Neuronal stem cell (in vitro differentiated cells): ENCODE measurements at regions not wholly inside any gene's neighbourhood (a gene's known extent, or its start where the extent isn't known, plus 50 kb on each side); places are given as distances from the start of the nearest gene placed in this dataset.

Source experiments
- DNase-seq: peaks from one replicate; pipeline ENCODE4 v3.0.0-alpha.2; 2013; ENCODE audit warnings: low spot score
- H2AFZ ChIP-seq: one replicate; pipeline ENCODE4 v1.6.1; 2013; ENCODE audit warnings: mild to moderate bottlenecking, low read length, inconsistent platforms
- H2AK5ac ChIP-seq: 2 replicates; pipeline ENCODE4 v1.6.1; 2013; ENCODE audit warnings: low read depth, mild to moderate bottlenecking, inconsistent platforms, low read length, moderate library complexity, mixed read lengths
- H2BK120ac ChIP-seq: 2 replicates; pipeline ENCODE4 v1.6.1; 2013; ENCODE audit warnings: low read depth, mild to moderate bottlenecking, inconsistent platforms, low read length, moderate library complexity, mixed read lengths
- H2BK12ac ChIP-seq: one replicate; pipeline ENCODE4 v1.6.1; 2013; ENCODE audit warnings: low read length, inconsistent platforms
- H2BK15ac ChIP-seq: 2 replicates; pipeline ENCODE4 v1.6.1; 2013; ENCODE audit warnings: mild to moderate bottlenecking, low read length, inconsistent platforms, mixed read lengths
- H2BK5ac ChIP-seq: one replicate; pipeline ENCODE4 v1.6.1; 2013; ENCODE audit warnings: inconsistent platforms, mild to moderate bottlenecking, low read length, moderate library complexity
- H3K14ac ChIP-seq: one replicate; pipeline ENCODE4 v1.6.1; 2013; ENCODE audit warnings: low read length, inconsistent platforms
- H3K18ac ChIP-seq: 2 replicates; pipeline ENCODE4 v1.6.1; 2013; ENCODE audit warnings: low read length, inconsistent platforms
- H3K23ac ChIP-seq: 2 replicates; pipeline ENCODE4 v1.6.1; 2013; ENCODE audit warnings: low read depth, mild to moderate bottlenecking, mixed read lengths, low read length, inconsistent platforms; ENCODE audit not compliant: poor library complexity
- H3K27ac ChIP-seq: replicated peaks from 3 replicates; pipeline ENCODE4 v1.5.1; 2013; ENCODE audit warnings: low read length, inconsistent platforms
- H3K27me3 ChIP-seq, 3 experiments: 2 replicates each; pipeline ENCODE4 v1.6.1; 2013; ENCODE audit warnings: low read length in 3 of 3, mild to moderate bottlenecking in 2 of 3, inconsistent platforms in 1 of 3, low read depth in 1 of 3, mixed read lengths in 1 of 3, moderate library complexity in 1 of 3; ENCODE audit not compliant: control insufficient read depth in 3 of 3, insufficient read depth in 3 of 3
- H3K36me3 ChIP-seq, 2 donors: replicated peaks in 1 of 2; 2 replicates each; pipeline ENCODE4 v1.6.1; 2013; ENCODE audit warnings: low read length in 2 of 2; ENCODE audit not compliant: control insufficient read depth in 2 of 2, insufficient read depth in 2 of 2
- H3K4ac ChIP-seq: 2 replicates; pipeline ENCODE4 v1.6.1; 2013; ENCODE audit warnings: inconsistent platforms, mild to moderate bottlenecking, low read length, moderate library complexity
- H3K4me1 ChIP-seq, 2 donors: 1 replicate in 1 of 2; 2 replicates in 1 of 2; pipeline ENCODE4 v1.6.1; 2013; ENCODE audit warnings: low read length in 2 of 2, low read depth in 1 of 2; ENCODE audit not compliant: control insufficient read depth in 2 of 2, insufficient read depth in 1 of 2
- H3K4me2 ChIP-seq: one replicate; pipeline ENCODE4 v1.6.1; 2013; ENCODE audit warnings: mild to moderate bottlenecking, low read length, inconsistent platforms; ENCODE audit not compliant: insufficient read depth, poor library complexity, severe bottlenecking
- H3K4me3 ChIP-seq, 2 donors: 2 replicates each; pipeline ENCODE4 v1.5.1; 2013; ENCODE audit warnings: low read length in 2 of 2, mild to moderate bottlenecking in 2 of 2, inconsistent platforms in 1 of 2, moderate library complexity in 1 of 2
- H3K79me1 ChIP-seq: one replicate; pipeline ENCODE4 v1.6.1; 2013; ENCODE audit warnings: low read depth, mild to moderate bottlenecking, inconsistent platforms, low read length, moderate library complexity
- H3K9ac ChIP-seq: one replicate; pipeline ENCODE4 v1.6.1; 2013; ENCODE audit warnings: mild to moderate bottlenecking, low read depth, low read length, inconsistent platforms; ENCODE audit not compliant: poor library complexity
- H3K9me3 ChIP-seq, 2 donors: replicated peaks in 1 of 2; 2 replicates each; pipeline versions ENCODE3 to v1.6.1; 2013; ENCODE audit warnings: low read length in 2 of 2, mild to moderate bottlenecking in 2 of 2, inconsistent platforms in 1 of 2, low read depth in 1 of 2, mixed read lengths in 1 of 2, moderate library complexity in 1 of 2; ENCODE audit not compliant: control insufficient read depth in 2 of 2, insufficient read depth in 1 of 2
- H4K8ac ChIP-seq: one replicate; pipeline ENCODE4 v1.6.1; 2013; ENCODE audit warnings: low read depth, mild to moderate bottlenecking, inconsistent platforms, low read length, moderate library complexity
- H4K91ac ChIP-seq: one replicate; pipeline ENCODE4 v1.6.1; 2013; ENCODE audit warnings: low read length, low read depth, mild to moderate bottlenecking, inconsistent platforms; ENCODE audit not compliant: poor library complexity
- WGBS, 2 donors: extraction: QIAGEN DNeasy Blood & Tissue Kit; methylation state at CpG; one replicate each; pipeline ENCODE4 v1.1.7; 2013; ENCODE audit warnings: missing lambda C conversion rate in 2 of 2, mixed read lengths in 1 of 2; ENCODE audit not compliant: insufficient read length in 2 of 2, insufficient replicate concordance in 1 of 2; ENCODE audit errors: extremely low coverage in 2 of 2; 5-methylcytosine and 5-hydroxymethylcytosine counted together

DNA sequence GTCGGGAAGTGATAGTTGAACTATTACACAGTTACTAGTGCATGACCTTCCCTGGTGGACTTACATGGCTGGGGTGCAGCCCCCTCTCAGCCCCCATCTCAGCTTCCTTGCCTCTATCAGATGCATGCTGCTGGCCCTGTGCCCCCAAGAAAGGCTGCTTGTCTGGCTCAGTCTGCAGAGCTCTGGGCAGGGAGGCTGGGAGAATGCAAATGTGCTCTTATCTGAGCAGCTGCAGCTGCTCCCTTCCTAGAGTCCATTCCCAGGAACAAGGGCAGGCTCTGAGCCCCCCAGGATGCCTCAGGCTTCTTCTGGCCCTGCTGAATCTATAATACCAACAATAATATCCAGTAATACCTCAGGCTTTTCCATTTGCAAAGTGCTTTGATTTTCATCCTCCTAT, 218.1 kb upstream of the SRRM4 start:
- H2BK120ac ChIP-seq: no peak overlapping the region

DNA sequence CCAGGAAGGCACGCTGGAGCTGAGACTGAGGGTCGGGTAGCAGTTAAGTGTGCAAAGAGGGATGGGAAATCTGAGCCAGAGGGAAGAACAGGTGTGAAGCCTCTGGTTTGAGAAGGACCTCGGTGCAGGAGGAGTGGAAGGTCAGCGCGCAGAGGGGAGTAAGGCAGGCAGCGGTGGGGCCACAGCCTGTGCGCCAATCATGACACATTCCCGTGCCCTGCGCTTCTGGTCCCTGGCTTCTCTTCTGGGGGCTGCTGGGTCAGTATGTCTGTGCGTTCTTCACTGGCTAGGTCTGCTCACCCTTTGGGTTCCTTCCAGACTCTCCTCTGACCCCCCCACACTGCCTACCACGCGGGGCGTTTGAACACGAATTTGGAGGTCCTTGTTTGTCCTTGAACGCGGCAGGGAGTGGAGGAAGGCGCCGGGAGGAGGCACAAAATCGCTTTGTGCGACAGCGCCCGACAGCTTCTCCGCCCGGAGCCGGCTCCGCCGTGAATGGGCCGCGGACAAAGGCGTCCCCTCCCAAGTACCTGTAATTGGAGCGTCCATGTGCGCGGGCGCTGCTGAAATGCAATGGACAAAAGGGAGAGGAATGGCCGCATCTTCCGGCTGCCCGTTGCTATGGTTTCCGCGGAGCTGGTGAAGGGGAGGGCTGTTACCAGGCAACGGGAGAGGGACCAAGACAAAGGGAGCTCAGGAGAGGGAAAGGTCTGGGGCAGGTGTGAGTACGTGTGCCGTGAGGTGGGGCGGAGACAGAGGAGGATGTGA, 207.2 kb upstream of the SRRM4 start:
- Histone ChIP-seq H3K4me3 (peak overlapping the region; percentile 31 to 53), H3K9me3 (no peaks in the 10 kb centered on the region), H3K36me3 (no peaks in the 10 kb centered on the region), H2BK5ac (peak overlapping the region; percentile 43), H3K4me1 (peaks cover 6 to 12% of the 10 kb centered on the region in 2 donors), H2BK12ac (peak overlapping the region; percentile 79), H3K79me1 (no peaks in the 10 kb centered on the region), H3K23ac (no peak overlapping the region), H3K27ac (peak overlapping the region; percentile 83), H3K18ac (peak overlapping the region; percentile 95), H3K14ac (no peak overlapping the region), H4K91ac (peak overlapping the region; percentile 18), H3K4ac (no peak overlapping the region), H3K27me3 (no peaks in the 10 kb centered on the region), H3K4me2 (peak overlapping the region; percentile 46), H3K9ac (no peak overlapping the region), H2AFZ (peak overlapping the region; percentile 92), H2BK15ac (peak overlapping the region; percentile 27), H2BK120ac (peak overlapping the region; percentile 38), H4K8ac (peak overlapping the region; percentile 45), H2AK5ac (peak overlapping the region; percentile 57)
- WGBS, 2 donors: no CpG with 5 or more reads among the region's 43 CpGs
- DNase-seq: peak; percentile 94

More for the DNA sequence above, 218.1 kb upstream of the SRRM4 start:
- H2BK5ac ChIP-seq: no peak overlapping the region
- no peaks in the 10 kb centered on the region for H3K27me3 ChIP-seq
- H3K4me3 ChIP-seq: no peak overlapping the region
- no peaks in the 10 kb centered on the region for H3K79me1 ChIP-seq
- H3K23ac ChIP-seq: peak overlapping the region; percentile 39
- H3K14ac ChIP-seq: no peak overlapping the region
- DNase-seq: no peak
- H2AFZ ChIP-seq: no peak overlapping the region
- H3K4me1 ChIP-seq: no peaks in the 10 kb centered on the region
- no peak overlapping the region for H3K27ac ChIP-seq
- no peak overlapping the region for H4K91ac ChIP-seq
- no peaks in the 10 kb centered on the region for H3K9me3 ChIP-seq
- no peaks in the 10 kb centered on the region for H3K36me3 ChIP-seq
- no peak overlapping the region for H2BK12ac ChIP-seq
- H3K18ac ChIP-seq: no peak overlapping the region
- H3K4ac ChIP-seq: no peak overlapping the region
- H2BK15ac ChIP-seq: no peak overlapping the region
- whole genome bisulfite sequencing, 2 donors: no CpG with 5 or more reads among the region's 1 CpG
- H2AK5ac ChIP-seq: no peak overlapping the region
- H3K9ac ChIP-seq: no peak overlapping the region
- H3K4me2 ChIP-seq: no peak overlapping the region
- H4K8ac ChIP-seq: no peak overlapping the region

DNA sequence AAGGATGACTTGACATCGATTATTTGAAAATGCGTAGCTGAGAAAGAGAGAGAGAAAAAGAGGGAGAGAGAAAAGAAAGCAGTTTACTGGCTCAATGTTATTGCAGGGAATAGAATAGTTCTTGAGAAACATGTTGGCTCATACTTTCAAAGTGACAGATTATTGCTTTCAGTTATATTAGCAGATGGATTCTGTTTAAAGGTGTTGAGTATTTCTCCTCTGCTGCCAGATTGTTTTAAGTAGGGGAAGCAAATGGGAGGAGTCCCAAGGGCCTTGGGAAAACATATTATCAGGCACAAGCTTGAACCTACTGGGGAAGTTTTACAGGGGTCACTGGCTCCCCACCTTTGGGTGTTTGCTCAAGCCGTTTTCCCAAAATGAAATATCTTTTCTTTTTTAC, 203.8 kb upstream of the SRRM4 start:
- Histone ChIP-seq H3K27me3 (no peaks in the 10 kb centered on the region), H3K9me3 (no peaks in the 10 kb centered on the region), H3K14ac (no peak overlapping the region), H4K91ac (no peak overlapping the region), H3K4me1 (peaks cover 6 to 12% of the 10 kb centered on the region in 2 donors), H2AK5ac (no peak overlapping the region), H2BK12ac (no peak overlapping the region), H3K4me3 (no peak overlapping the region), H4K8ac (no peak overlapping the region), H3K27ac (no peak overlapping the region), H2BK5ac (no peak overlapping the region), H3K23ac (no peak overlapping the region), H2AFZ (no peak overlapping the region), H3K4ac (no peak overlapping the region), H3K18ac (no peak overlapping the region), H3K79me1 (no peaks in the 10 kb centered on the region), H2BK120ac (no peak overlapping the region), H3K9ac (no peak overlapping the region), H2BK15ac (no peak overlapping the region), H3K4me2 (no peak overlapping the region), H3K36me3 (no peaks in the 10 kb centered on the region)
- WGBS, 2 donors: no CpG with 5 or more reads among the region's 3 CpGs
- DNase-seq: no peak

DNA sequence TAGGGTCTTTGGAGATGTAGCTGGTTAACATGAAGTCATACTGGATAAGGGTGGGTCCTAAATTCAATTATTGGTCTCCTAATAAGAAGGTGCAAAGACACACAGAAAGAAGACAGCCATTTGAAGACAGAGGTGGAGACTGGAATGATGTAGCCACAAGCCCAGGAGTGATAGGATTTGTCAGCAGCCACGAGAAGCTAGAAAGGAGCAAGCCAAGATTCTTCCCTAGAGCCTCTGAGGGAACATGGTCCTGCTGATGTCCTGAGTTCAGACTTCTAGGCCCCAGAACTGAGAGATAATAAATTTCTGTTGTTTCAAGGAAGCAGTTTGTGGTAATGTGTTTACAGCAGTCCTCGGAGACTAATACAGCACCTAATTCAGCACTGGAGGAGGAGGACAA, 203.3 kb upstream of the SRRM4 start:
- H2BK15ac ChIP-seq: no peak overlapping the region
- DNase-seq: no peak
- H3K4me3 ChIP-seq: no peak overlapping the region
- H3K27ac ChIP-seq: no peak overlapping the region
- no peaks in the 10 kb centered on the region for H3K27me3 ChIP-seq
- H4K8ac ChIP-seq: no peak overlapping the region
- no peak overlapping the region for H2BK120ac ChIP-seq
- no peak overlapping the region for H3K18ac ChIP-seq
- WGBS, 2 donors: no CpG with 5 or more reads among the region's 2 CpGs
- H3K36me3 ChIP-seq: no peaks in the 10 kb centered on the region
- H3K9me3 ChIP-seq: no peaks in the 10 kb centered on the region
- no peaks in the 10 kb centered on the region for H3K79me1 ChIP-seq
- no peak overlapping the region for H3K23ac ChIP-seq
- H3K14ac ChIP-seq: no peak overlapping the region
- H2BK5ac ChIP-seq: no peak overlapping the region
- H3K9ac ChIP-seq: no peak overlapping the region
- peaks cover 6 to 12% of the 10 kb centered on the region in 2 donors for H3K4me1 ChIP-seq
- H3K4me2 ChIP-seq: no peak overlapping the region
- H3K4ac ChIP-seq: no peak overlapping the region
- H4K91ac ChIP-seq: no peak overlapping the region
- no peak overlapping the region for H2AFZ ChIP-seq
- H2AK5ac ChIP-seq: no peak overlapping the region
- no peak overlapping the region for H2BK12ac ChIP-seq
